ENCODE measurements at regions not wholly inside any gene's neighbourhood (a gene's known extent, or its start where the extent isn't known, plus 50 kb on each side); places are given as distances from the start of the nearest gene placed in this dataset.

DNA sequence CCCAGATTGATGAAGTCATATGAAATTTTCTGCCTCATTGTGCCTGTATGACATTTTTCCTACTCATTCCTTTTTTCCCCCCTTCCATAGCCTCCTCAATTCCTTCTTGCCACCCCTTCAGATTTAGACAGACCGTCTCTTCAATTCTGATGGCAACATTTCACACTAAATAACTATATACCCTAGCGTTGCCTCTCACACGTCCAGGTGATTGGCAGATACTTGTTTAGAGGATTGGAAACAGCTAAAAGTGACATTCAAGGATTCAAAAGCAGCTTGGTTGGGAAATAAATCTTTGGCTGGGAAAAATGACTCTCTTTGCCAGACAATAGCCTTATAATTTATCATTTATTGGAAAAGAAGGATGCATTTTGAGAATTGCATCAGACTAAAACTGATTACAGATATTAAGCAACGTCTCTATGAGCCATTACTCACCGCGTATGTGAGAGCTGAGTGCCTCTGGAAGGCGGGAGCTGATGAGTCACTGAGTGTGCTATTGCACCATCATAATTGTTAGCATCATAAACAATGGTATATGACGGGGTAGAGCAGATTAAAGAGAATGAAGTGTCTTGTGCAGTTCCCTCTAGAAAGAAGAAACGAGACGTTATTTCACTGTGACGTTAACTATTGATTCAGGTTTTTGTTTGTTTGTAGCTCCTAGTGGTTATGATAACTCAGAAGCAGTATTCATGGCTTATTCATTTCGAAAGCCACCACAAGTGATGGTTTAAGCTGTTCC lies 61.1 kb upstream of the FAM216B start:
- no peak for TF ChIP-seq CTCF (conservative IDR thresholded peaks at IDR 0.05)
- H3K27ac ChIP-seq: no peak overlapping the region

DNA sequence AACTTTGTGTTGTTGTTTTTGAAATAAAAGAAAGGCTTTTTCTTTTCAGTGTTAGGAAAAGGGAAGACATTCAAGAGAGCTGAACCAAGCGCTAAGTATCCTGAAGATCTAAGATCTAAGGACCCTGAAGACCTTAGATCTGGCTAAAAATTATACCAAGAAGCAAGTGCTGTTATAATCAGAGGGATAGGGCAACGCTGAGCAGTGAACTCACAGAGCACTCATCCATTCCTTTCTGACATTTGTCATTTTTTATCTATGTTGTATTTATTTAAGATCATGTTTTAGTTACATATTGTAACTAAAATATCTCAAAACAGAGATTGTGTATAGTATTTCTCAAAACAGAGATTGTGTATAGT lies 60.5 kb upstream of the FAM216B start:
- no peak for TF ChIP-seq CTCF (conservative IDR thresholded peaks at IDR 0.05)
- peak overlapping the region; percentile 25; the same call in 1 of the 2 replicates for H3K27ac ChIP-seq

- no peak overlapping the region for H3K27ac ChIP-seq
- no peak for TF ChIP-seq CTCF (conservative IDR thresholded peaks at IDR 0.05)
Observed at GRCh38 chr13:42722883-42723539, 58.4 kb upstream of the FAM216B start.

GRCh38 chr13:42728507-42729180 lies 52.7 kb upstream of the FAM216B start:
- no peak for TF ChIP-seq CTCF (conservative IDR thresholded peaks at IDR 0.05)
- H3K27ac ChIP-seq: no peak overlapping the region

- no peak overlapping the region for H3K27ac ChIP-seq
- no peak for TF ChIP-seq CTCF (conservative IDR thresholded peaks at IDR 0.05)
Observed at GRCh38 chr13:42729857-42730402, 51.5 kb upstream of the FAM216B start.

Measured in VCaP (cell line).